SKM-1 (cell line): ENCODE measurements at regions not wholly inside any gene's neighbourhood (a gene's known extent, or its start where the extent isn't known, plus 50 kb on each side); places are given as distances from the start of the nearest gene placed in this dataset.

Source experiments
- DNase-seq: peaks from one replicate; lab custom pipeline; 2025; ENCODE audit not compliant: unreplicated experiment; lab: John Stamatoyannopoulos, UW

DNA sequence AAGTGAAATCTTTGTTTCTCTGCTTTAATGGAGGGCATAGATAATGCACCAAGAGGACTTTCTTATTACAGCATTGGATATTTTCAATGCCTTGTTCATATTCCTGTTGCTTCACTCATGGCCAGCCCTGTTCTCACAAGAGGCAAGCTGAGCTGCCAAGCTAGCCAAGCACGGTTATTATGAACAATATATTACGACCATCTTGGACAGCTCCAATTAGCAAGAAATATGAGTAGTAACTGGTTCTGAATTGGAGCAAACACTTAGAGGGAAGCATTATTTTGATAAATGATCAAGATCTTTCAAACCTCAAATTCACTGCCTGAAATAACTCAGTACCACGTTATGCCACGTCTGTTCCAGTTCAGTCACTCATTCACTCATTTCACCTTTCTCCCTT lies 159.8 kb downstream of the SETD4 start:
- no peak for DNase-seq

DNA sequence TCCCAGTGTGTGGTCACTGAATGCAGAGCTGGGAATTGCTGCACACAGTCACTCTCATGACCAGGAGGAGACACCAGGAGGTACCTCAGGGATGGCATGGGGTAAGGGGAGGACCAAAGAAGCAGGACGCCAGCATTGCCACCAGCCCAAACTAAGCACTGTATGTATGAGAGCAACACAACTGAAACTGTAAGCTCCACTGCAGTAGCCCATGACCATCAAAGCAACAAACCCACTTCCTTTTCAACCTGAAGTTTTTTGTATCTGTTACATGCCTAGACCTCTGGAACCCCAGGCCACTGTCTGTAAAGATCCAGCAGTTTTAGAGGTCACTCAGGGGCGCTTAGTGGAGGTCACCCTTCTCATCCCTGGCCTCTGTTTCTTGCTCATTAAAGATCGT lies 164.3 kb downstream of the SETD4 start:
- DNase-seq, result no peak

DNA sequence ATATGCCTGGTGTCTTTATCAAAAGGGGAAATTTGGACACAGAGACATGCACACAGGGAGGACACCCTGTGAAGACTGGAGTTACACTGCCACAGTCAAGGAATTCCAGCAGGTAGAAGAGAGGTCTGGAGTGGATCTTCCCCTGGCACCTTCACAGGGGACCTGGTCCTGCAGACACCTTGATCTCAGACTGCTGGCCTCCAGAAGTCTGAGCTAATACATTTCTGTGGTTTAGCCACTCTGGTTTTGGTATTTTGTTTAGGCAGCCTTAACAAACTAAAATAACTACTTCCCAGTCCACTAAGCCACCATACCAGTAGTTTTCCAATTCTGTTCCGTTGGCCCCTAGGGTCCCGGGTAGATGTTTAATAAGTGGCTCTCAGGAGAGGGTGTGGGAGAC lies 164.7 kb downstream of the SETD4 start:
- DNase-seq, result no peak

DNA sequence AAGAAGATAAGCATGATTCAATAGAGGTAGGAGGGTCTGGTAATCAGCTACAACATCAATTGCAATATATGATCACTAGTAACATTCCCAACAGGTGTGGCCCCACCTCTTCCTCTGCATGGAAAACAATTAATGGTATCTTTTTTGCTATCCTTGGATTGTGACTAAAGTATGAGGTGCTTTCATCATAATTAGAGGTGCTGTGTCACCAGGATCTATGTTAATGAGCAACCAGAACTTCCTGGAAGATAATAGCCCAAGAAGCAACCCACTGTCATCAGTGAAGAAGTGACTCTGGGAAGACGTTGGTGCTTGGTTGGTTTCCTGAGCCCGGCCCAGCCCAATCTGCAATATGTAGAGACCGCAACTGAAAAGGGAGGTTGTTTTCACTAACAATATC lies 167.2 kb downstream of the SETD4 start:
- DNase-seq, result no peak

DNA sequence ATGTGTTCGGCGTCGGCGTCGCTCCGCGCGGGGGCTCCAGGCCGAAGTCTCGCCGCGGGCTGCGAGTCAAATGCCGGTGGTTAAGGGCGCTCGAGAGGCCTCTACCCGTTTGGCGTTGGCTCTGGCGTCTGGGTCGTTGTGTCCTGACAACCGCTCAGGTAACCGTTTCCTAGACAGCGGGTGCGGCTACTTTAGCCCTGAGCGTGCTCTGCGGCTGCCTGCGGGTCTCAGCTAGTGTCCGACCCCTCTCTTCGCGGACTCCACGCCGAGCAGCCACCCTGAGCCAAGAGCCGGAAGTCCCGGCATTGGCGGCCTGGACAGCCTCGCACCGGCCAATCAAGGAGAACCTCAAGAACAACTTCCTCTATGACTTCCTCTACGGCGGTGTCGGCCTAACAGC lies 173.4 kb downstream of the SETD4 start:
- no peak for DNase-seq

DNA sequence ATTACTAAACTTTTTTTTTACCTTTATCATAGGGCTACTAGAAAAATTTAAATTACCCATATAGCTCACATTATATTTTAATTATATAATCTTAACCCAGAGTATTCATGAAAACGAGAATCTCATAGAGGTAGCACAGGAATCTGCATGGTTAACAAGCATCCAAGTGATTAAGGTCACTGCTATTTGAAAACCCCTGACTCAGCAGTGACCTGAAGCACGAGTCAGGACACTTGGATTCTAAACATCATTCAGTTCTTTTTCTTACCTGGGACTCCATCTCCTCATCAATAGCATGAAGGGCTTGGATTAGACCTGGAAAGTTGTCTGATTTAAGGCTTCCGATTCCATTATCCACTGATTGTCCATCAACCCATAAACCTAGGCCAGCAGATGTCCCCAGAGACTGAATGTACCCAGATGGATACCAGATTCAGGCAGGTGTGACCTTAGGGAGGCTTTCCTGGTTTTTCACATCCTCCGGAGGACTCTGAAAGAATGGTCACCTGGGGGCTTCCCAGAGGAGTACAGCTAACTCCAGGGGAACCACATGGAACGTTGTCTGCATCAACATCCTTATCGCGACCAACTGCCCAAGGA lies 174.3 kb downstream of the SETD4 start:
- DNase-seq, result no peak

DNA sequence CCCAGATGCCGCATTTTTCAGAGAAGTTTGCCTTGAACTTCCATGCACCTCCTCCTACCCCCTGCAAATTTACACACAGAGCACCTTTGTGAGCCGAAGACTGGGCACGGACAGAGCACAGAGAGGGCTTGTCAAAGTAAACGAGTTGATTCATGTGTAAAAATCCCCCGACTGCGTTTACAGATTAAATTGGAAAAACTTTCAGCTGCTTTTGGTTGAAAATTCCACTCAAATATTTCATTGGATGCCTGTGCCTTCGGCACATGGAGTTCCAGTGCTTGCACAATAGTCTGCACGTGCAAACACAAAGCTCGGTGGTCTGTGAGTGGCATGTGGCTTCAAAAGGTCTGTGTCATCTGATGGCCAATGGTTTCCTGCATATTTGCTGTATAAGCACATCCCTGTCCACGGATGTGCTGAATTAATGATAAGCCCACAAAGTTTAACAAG lies 177.5 kb downstream of the SETD4 start:
- no peak for DNase-seq

DNA sequence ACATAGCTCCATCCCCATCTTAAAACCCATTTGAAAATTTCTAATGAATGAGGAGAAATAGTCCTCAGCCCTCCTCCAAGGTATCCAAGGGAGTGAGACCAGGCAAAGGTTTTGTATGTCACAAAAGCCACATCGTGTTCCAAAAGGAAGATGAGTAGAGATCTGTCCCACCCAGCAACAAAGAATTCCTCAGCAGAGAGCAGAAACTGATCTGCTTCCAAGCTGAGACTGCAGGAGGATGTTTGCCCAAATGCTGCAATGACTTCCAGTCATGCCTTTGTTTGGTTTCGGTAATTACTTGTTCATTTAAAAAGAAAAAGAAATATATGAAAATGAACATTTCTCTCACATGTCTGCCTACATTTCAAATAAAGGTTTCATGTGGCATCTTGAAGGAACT lies 186.9 kb downstream of the SETD4 start:
- no peak for DNase-seq

DNA sequence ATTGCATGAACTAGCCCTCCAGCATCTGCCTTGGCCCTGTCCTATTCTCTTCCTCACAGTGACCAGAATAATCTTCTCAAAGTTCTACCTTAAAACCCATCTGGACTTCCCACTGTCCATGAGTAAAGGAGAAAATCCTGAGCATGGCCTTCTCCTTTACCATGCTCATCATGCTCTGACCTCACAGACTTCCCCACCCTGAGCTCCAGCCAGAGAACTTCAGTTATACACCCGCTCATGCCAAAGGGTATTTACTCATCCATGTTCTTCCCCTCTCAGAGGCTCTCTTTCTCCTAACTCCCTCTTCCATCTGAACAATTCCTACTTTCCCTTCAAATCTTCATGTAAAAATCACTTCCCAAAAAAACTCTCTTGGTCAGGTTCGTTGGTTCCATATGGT lies 188.4 kb downstream of the SETD4 start:
- DNase-seq, result no peak

DNA sequence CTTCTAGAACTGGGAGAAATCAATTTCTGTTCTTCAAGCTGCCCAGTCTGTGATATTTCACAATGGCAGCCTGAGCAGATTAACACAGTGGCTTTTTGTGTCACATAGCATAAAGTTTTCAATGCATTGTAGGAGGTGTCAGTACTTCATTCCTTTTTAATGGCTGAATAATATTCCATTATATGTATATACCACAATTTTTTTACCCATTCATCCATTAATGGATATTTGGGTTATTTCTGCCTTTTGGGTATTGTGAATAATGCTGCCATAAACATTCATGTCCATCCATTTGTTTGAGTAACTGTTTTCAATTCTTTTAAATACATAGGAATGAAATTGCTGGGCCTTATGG lies 191.5 kb downstream of the SETD4 start:
- DNase-seq, result no peak

DNA sequence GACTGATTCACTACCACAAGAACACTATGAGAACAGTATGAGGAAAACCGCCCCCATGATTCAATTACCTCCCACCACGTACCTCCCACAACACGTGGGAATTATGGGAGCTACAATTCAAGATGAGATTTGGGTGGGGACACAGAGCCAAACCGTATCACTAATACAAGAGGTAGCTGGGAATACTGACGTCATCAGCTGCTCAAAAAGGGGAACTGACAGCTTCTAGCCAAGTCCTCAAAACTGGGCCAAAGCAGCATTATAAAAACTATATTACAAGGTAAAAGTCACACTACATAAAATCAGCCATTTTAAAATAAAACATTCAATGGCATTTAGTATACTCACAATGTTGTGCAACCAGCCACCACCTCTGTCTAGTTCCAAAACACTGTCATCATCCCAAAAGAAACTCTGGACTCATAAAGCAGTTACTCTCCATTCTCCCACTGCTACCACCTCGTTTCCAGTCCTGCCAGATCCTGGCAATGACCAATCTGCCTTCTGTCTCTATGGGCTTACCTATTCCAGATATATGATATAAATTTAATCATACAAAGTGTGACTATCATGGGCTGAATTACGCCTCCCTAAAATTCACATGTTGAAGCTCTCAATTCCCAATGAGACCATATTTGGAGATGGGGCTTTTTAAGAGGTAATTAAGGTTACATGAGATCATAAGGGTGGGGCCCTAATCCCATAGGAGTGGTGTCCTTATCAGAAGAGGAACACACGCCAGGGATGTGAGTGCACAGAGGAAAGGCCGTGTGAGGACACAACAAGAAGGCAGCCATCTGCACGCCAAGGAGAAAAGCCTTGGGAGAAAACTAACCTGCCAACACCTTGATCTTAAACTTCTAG lies 192.1 kb downstream of the SETD4 start:
- no peak for DNase-seq

DNA sequence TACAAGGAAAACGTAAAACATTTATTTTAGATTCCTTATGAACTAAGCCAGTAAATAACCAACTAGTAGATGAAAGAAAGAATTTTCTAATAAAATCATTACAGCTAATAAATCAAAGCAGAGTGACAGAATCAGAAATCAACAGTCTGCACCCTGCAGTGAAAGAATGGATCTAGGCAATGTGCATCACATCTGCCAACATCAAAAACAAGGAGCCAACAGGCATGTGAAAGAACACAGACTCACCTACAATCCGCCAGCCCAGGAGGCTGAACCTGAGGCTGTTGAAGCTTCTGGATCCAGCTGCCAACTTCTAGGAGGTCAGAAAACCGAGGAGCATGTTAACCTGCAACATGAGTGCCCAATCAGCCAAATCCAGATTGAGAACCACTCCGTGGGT lies 196.3 kb downstream of the SETD4 start:
- no peak for DNase-seq

DNA sequence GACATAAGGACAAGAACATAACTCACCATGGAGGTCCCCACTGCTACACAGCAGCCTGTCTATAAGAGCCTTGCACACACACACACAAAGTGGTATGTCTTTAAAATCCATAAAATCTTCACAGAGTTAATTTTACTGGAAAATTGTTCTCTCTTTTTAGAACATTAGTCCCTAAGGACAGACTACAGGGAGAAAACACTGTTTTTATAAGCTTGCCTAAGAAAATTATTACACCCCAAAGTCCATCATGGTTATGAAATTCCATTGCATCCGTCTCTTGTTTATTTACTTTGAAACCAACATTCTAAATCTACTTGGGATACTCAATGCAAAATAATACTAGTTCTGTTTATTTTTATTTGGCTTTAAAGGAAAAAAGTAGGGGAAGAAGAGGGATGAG lies 197.4 kb downstream of the SETD4 start:
- DNase-seq, result no peak

DNA sequence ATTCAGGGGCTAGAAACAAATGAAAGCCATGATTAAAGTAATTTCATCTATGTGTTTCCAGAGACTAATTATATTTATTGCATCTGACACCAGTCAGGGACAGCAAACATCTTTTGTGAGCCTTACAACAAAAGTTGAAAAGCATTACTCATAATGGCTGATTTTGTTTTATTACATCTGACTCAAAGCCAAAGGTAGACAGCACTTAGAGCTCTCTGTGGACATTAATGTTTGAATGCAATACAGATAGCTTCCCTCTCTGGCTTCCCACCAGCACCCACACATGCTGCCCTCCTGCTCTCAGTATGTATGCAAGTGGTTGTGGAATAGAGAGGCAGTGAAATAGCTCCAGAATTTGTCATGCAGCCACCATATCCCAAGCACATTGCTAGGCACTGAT lies 198.7 kb downstream of the SETD4 start:
- no peak for DNase-seq

DNA sequence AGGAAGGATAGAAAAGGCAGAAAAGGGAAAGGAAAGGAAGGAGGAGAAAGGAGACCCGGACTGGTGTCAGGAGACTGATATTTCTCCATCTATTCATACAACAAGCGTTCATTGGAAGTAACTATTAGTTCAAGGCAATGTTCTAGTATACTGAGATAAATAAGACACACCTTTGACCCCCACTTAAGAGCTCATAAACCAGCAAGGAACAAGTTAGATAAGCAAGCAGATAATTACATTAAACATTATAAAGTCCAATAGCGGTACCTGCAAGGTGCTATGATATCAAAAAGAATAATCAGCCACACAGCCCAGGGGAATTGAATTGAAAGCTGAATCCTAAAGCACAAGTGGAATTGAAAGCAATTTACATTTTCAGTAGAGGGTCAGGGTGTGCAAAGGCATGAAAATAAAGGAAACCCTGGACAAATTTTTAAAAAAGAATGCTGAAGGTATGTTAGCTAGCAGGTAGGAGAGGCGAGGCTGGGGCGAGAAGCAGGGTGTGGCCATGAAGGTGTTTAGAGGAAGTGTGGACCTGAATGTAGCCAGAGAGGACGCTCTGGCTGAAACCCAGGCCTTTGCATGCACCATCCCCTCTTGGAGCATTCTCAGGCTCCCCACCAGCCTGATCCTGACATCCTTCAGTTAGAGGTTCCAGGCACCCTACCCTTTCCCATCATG lies 200.0 kb downstream of the SETD4 start:
- no peak for DNase-seq

DNA sequence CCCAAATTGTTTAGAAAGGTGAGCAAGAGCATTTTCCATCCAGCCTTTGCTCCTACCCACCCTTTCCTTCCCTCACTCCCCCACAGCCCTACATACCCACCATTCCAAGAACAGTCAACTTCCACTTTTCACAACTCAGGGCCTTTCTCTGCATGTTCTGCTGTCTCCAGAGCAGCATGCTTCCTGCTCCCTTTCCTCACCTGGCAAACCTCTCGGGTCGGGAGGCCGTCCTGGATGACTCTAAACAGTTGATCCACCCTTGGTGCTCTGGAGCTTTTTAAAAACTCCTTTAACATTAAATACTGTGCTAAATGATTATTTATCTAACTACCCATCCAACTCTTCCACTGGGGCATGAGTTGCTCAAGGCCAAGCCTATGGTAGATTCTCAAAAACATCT lies 200.6 kb downstream of the SETD4 start:
- no peak for DNase-seq

DNA sequence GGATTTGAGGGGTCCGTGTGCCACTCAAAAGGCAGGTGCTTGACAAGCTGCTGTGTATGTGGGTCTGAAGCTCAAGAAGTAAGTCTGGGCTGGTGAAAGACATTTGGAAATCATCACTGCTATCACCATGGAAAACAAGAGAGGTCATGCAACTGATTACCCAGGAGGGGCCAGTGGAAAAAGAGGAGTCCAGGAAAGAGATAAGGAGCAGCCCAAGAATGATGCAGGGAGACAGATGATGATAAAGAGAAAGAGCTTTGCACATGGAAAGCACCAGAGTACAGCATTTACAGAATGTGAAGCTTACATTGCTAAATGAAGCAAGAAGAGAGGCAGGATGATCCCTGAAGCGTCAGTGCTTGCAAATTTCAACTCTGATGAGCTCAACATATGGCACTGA lies 203.2 kb downstream of the SETD4 start:
- DNase-seq, result no peak

DNA sequence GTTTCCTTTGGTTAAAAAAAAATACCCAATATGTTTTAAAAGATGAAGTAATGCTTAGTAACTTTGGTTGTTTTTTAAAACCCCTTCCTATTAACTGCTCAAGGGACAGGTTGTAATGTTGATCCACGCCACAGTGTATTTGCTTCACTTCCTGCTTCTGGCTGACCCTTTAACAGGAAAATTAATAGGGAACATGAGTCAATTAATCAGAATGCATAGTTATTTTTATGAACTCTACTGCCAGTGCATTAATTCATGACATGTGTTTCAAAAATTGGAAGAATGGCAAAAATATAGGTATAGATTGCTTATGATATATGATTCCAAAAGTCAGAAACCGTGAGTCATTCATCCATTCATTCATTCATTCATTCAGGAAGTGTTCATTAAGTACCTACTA lies 204.8 kb downstream of the SETD4 start:
- DNase-seq, result no peak

DNA sequence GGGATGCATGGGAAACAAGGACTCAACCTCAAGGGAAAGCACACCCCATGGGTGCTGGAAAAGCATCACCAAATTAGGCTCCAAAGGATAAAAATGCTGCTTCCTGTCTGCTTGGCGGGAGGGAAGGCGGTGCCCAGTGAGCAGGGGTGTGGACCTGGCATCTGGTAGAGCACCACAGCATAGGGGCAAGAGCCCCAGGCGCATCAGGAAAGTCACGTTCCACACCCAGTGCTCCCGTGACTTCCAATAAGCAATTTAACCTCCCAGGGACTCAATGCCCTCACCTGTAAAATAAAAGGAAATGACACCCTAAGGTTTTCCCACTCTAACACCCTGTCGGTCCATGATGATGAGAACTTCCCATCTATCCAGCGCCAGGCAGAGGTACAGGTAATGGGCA lies 206.0 kb downstream of the SETD4 start:
- no peak for DNase-seq

DNA sequence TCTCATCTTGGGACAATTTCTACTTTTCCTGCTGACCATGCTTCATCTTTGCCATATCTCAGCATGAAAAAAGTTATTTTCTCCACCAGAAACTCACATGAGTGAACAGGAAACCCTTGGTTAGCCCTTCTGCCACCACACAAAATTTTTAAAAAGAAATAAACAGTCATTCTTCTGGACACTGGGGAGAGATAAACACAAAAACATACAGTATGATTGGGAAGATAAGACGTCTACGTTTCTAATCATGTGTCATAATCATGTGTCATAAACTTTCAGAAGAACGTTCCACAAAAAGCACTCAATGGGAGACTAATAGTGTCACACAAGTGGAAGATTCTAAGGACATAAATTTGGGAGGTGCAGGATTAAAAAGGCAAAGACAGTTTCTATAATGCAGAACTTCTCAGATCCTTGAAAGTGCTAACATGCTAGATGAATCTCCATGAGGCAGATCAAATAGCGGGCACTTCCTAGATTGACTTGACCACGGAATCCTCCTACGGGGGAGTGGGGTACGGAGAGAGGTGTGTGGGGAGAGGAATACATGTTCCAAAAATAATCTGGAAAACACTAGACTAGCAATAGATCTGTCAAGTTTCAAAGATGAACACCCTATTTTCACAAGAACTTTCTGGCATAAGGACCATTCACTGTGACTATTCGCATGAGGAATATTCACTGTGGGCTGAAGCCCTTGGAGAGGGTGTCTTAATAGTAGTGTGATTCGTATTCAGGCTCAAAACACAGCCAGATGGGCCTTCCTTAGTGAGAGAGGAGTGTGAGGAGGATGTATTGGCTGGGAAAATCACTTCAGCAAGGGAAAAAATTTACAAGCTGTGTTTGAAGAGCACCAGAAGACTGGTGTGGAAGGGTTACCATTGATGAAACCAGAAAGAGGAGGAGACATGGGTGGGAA lies 206.7 kb downstream of the SETD4 start:
- no peak for DNase-seq

DNA sequence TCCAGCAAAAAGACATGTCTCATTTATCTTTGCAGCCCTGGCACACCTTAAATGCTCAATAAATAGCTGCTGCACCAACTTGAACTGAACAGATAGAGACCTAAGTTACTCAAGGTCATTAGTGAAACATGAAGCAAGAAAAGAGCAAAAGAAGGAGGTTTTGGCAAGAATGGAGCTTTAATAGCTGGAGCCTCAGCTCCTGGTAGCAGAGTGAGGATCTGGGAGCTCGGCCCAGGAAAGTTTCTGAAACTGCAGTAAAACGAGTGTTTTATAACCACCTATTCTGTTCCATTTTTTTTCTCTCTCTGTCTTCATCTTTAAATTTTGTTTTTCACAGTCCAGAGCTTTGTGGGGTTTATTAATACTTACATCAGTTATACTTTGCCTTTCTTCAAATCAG lies 207.5 kb downstream of the SETD4 start:
- DNase-seq, result no peak
